ENCODE measurements at regions not wholly inside any gene's neighbourhood (a gene's known extent, or its start where the extent isn't known, plus 50 kb on each side); places are given as distances from the start of the nearest gene placed in this dataset.

DNA sequence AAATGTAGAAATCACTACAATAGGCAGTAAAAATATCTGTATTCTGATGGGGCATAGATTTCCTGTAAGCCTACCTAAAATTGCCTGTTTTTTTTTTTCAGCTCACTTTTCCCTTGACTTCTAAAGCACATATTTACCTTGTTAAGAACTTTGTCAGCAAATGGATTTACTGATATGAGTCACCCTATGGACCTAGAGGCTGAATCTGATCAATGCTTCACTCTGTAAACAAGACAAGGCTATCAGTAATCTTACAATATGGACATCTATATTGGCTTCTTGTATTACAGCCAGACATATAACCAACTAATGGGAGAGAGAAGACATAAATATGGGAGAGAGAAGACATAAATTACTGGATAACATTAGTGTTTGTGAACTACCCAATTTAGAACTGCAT is 792.7 kb upstream of the CHD1 start:
- H3K36me3 Mint-ChIP-seq, result no peaks in the 10 kb centered on the region
- H3K4me3 Mint-ChIP-seq, result no peak overlapping the region
- no peak overlapping the region for H3K27ac Mint-ChIP-seq
- H3K4me1 Mint-ChIP-seq, result no peaks in the 10 kb centered on the region
- H3K27me3 Mint-ChIP-seq, result no peaks in the 10 kb centered on the region
- no peaks in the 10 kb centered on the region for H3K9me3 Mint-ChIP-seq

- Mint-ChIP-seq H3K9me3 (no peaks in the 10 kb centered on the region), H3K36me3 (no peaks in the 10 kb centered on the region), H3K27me3 (no peaks in the 10 kb centered on the region), H3K4me3 (no peak overlapping the region), H3K27ac (no peak overlapping the region), H3K4me1 (no peaks in the 10 kb centered on the region)
Measured at GRCh38 chr5:99715921-99716320, 787.1 kb upstream of the CHD1 start.

GRCh38 chr5:99706160-99706559 is 777.4 kb upstream of the CHD1 start:
- no peaks in the 10 kb centered on the region for H3K4me1 Mint-ChIP-seq
- no peaks in the 10 kb centered on the region for H3K36me3 Mint-ChIP-seq
- no peaks in the 10 kb centered on the region for H3K27me3 Mint-ChIP-seq
- H3K9me3 Mint-ChIP-seq, result no peaks in the 10 kb centered on the region
- H3K4me3 Mint-ChIP-seq, result no peak overlapping the region
- no peak overlapping the region for H3K27ac Mint-ChIP-seq

DNA sequence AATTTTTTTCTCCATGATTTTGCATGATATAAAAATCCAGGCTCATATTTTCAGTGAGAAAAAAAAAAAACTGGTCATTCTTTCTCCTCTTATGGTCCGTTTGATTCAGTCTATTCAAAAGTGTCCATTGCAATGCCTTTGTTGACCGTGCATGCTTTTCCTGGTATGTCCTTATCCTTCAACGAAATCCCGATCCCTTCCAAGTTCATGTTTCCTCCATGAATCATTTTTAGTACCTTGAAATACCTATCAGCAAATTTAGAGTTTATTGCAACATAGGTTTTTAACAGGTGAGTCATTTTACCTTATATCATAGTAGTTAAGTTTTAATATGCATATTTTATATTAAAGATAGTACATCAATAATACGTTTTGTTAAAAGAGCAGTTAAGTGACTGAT is 773.8 kb upstream of the CHD1 start:
- H3K4me3 Mint-ChIP-seq, result no peak overlapping the region
- no peak overlapping the region for H3K27ac Mint-ChIP-seq
- H3K9me3 Mint-ChIP-seq, result no peaks in the 10 kb centered on the region
- no peaks in the 10 kb centered on the region for H3K27me3 Mint-ChIP-seq
- H3K36me3 Mint-ChIP-seq, result no peaks in the 10 kb centered on the region
- H3K4me1 Mint-ChIP-seq, result no peaks in the 10 kb centered on the region

DNA sequence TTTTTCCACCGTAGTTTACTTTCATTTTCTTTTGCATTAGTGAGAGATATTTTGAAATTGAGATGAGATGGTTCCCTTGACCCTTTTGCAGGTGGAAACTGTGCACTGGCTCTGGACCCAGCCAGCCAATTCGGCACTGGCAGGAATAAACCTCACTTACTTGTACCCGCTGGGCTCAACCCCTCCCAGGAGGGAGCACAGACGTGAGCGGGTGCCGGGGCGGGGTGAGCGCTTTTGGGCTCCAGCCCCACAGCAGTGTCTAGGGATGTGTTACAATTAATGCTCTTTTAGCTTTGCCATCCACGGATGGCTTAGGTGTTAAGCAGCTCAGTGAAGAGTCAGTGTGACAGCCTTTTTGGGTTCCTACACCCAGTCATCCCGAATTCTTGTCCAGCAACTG is 766.1 kb upstream of the CHD1 start:
- Mint-ChIP-seq H3K9me3 (no peaks in the 10 kb centered on the region), H3K27ac (no peak overlapping the region), H3K36me3 (no peaks in the 10 kb centered on the region), H3K27me3 (no peaks in the 10 kb centered on the region), H3K4me3 (no peak overlapping the region), H3K4me1 (no peaks in the 10 kb centered on the region)

DNA sequence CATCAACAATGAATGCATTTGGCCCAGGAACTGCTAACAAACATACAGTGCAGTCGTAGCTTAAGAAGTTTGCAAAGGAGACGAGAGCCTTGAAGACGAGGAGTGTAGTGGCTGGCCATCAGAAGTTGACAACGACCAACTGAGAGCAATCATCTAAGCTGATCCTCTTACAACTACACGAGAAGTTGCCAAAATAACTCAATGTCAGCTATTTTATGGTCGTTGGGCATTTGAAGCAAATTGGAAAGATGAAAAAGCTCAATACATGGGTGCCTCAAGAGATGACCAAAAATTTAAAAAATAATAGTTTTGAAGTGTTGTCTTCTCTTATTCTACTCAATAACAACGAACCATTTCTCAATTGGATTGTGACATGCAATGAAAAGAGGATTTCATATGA is 757.7 kb upstream of the CHD1 start:
- Mint-ChIP-seq H3K4me3 (no peak overlapping the region), H3K9me3 (peaks cover 2% of the 10 kb centered on the region), H3K27me3 (no peaks in the 10 kb centered on the region), H3K27ac (no peak overlapping the region), H3K36me3 (no peaks in the 10 kb centered on the region), H3K4me1 (no peaks in the 10 kb centered on the region)

- H3K27ac Mint-ChIP-seq, result no peak overlapping the region
- no peaks in the 10 kb centered on the region for H3K36me3 Mint-ChIP-seq
- H3K4me3 Mint-ChIP-seq, result no peak overlapping the region
- H3K4me1 Mint-ChIP-seq, result no peaks in the 10 kb centered on the region
- H3K27me3 Mint-ChIP-seq, result no peaks in the 10 kb centered on the region
- peaks cover 8% of the 10 kb centered on the region for H3K9me3 Mint-ChIP-seq
Measured at GRCh38 chr5:99675974-99676373, 747.2 kb upstream of the CHD1 start.

DNA sequence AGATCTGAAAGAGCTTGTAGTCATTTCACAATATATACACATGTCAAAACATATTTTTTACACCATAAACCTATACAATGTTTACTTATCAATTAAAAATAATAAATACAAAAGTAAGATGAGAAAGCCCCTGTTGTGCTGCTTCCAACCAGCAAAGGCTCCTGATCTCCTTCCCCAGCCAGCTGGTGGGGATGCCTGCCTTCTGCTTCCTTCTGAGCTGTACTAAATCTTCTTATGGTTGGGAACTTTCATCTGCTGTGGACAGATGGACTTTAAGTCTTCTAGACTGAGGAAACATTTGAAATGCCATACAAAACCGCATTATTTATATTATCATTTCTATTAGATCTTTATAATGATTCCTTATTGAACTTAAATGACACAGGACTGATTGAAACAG is 745.3 kb upstream of the CHD1 start:
- Mint-ChIP-seq H3K4me1 (no peaks in the 10 kb centered on the region), H3K27ac (no peak overlapping the region), H3K27me3 (no peaks in the 10 kb centered on the region), H3K36me3 (no peaks in the 10 kb centered on the region), H3K9me3 (peaks cover 8% of the 10 kb centered on the region), H3K4me3 (no peak overlapping the region)

GRCh38 chr5:99664972-99665371 is 736.2 kb upstream of the CHD1 start:
- H3K4me1 Mint-ChIP-seq, result no peaks in the 10 kb centered on the region
- no peaks in the 10 kb centered on the region for H3K9me3 Mint-ChIP-seq
- no peak overlapping the region for H3K27ac Mint-ChIP-seq
- H3K4me3 Mint-ChIP-seq, result no peak overlapping the region
- no peaks in the 10 kb centered on the region for H3K36me3 Mint-ChIP-seq
- H3K27me3 Mint-ChIP-seq, result no peaks in the 10 kb centered on the region

DNA sequence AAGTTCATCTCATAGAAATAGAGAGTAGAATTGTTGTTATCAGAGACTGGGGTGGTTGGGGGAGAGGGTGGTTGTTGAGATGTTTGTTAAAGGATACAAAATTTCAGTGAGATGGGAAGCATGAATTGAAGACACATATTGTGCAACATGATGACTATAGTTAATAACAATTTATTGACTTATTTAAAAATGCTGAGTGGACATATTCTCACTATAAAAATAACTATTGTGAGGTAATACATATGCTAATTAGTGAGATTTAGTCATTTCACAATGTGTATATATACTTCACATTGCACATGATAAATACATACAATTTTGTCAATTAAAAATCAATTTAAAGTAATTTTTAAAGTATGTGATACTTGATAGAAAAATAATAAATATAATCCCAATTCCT is 722.5 kb upstream of the CHD1 start:
- Mint-ChIP-seq H3K4me3 (no peak overlapping the region), H3K36me3 (no peaks in the 10 kb centered on the region), H3K27me3 (no peaks in the 10 kb centered on the region), H3K4me1 (no peaks in the 10 kb centered on the region), H3K27ac (no peak overlapping the region), H3K9me3 (no peaks in the 10 kb centered on the region)

GRCh38 chr5:99646011-99646647 is 717.3 kb upstream of the CHD1 start:
- Mint-ChIP-seq H3K4me3 (no peak overlapping the region), H3K4me1 (no peaks in the 10 kb centered on the region), H3K9me3 (no peaks in the 10 kb centered on the region), H3K36me3 (no peaks in the 10 kb centered on the region), H3K27ac (no peak overlapping the region), H3K27me3 (no peaks in the 10 kb centered on the region)

DNA sequence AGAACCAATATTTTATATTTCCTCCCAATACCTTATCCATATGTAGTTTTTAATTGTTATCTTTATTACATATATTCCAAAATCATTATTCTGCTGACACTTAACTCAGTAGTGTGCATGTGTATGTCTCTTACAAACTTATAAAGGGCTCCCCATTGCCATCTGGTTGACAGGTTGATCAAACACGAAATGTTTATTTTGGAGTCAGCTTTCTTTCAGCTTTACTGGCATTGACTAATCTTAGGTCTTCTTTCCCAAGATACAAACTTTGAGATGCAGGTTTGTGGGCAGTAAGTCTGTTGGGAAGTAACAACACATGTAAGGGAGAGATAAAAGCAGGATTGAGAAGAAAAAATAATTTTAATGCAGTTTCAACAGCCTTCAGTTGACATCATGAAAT is 716.0 kb upstream of the CHD1 start:
- Mint-ChIP-seq H3K4me1 (no peaks in the 10 kb centered on the region), H3K9me3 (no peaks in the 10 kb centered on the region)

GRCh38 chr5:99640646-99641045 is 711.8 kb upstream of the CHD1 start:
- H3K4me1 Mint-ChIP-seq, result no peaks in the 10 kb centered on the region
- no peak overlapping the region for H3K4me3 Mint-ChIP-seq
- H3K27ac Mint-ChIP-seq, result no peak overlapping the region
- H3K36me3 Mint-ChIP-seq, result no peaks in the 10 kb centered on the region
- H3K9me3 Mint-ChIP-seq, result no peaks in the 10 kb centered on the region
- no peaks in the 10 kb centered on the region for H3K27me3 Mint-ChIP-seq

More for the DNA sequence above, 716.0 kb upstream of the CHD1 start:
- no peaks in the 10 kb centered on the region for H3K27me3 Mint-ChIP-seq
- H3K27ac Mint-ChIP-seq, result no peak overlapping the region
- no peaks in the 10 kb centered on the region for H3K36me3 Mint-ChIP-seq
- H3K4me3 Mint-ChIP-seq, result no peak overlapping the region

- Mint-ChIP-seq H3K36me3 (no peaks in the 10 kb centered on the region), H3K9me3 (no peaks in the 10 kb centered on the region), H3K4me3 (no peak overlapping the region), H3K4me1 (no peaks in the 10 kb centered on the region), H3K27me3 (no peaks in the 10 kb centered on the region), H3K27ac (no peak overlapping the region)
Measured at GRCh38 chr5:99639905-99640304, 711.1 kb upstream of the CHD1 start.

DNA sequence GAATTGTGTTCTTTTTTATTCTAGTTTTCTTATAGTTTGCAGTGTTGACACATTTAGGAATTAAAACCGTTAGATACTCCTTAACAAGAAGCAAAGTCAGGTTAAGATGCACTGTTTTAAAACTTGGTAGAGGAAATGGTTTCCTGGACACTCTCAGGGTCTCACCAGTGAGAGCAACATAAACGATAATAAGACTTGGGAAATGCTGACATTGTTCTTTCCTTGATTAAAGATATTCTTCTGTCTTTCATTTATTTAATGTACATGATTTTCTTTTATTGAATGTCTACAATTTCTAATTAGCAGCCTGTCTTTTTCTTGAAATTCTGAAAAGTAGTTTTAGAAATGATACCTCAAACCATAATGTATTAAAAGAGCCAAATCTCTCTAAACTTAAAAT is 707.9 kb upstream of the CHD1 start:
- Mint-ChIP-seq H3K27me3 (no peaks in the 10 kb centered on the region), H3K9me3 (no peaks in the 10 kb centered on the region), H3K4me3 (no peak overlapping the region), H3K36me3 (no peaks in the 10 kb centered on the region), H3K27ac (no peak overlapping the region), H3K4me1 (no peaks in the 10 kb centered on the region)

DNA sequence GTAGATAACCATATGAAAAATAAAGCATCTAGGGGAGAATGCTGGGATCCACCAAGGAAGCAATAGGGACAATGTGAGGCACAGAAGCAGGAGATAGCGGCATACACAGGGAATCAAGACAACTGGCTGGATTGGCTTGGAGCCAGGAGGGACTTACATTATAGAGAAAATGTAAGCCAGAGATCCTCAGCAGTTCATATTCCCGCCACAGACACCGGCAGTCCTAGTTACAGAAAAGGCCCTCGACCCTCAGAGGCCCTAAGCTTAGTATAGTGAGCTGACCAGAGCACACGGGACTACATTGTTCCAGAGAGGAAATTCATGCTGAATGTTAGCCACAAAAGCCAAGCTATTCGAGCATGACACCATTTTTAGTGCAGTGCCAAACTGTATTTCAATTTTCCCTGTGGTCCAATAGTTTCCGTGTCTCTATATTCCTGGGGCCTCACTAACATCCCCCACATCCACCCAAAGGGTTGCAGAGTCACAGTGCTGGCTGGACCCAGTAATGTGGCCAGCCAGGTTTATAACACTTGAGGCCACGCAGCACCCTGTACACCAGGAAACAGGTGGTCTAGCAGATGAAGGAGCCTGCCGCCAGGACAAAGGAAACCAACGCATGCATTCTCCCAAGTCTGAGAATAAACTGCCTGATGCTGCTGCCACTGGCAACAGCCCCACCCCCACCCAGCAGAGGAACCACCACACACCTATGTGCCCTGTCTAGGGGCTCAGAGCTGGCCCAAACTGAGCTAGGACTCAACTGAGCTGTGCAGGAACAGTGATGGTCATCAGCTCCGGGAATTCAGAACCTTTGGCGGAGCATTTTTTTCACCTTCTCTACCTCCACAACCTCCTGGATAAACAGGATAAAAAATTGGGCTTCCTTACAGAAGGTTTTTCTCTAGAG is 693.2 kb upstream of the CHD1 start:
- H3K4me1 Mint-ChIP-seq, result no peaks in the 10 kb centered on the region
- H3K36me3 Mint-ChIP-seq, result no peaks in the 10 kb centered on the region
- peaks cover 12% of the 10 kb centered on the region for H3K9me3 Mint-ChIP-seq
- H3K4me3 Mint-ChIP-seq, result no peak overlapping the region
- H3K27ac Mint-ChIP-seq, result no peak overlapping the region
- no peaks in the 10 kb centered on the region for H3K27me3 Mint-ChIP-seq

Data from activated naive CD4-positive, alpha-beta T cell treated with anti-CD3 and anti-CD28 coated beads, Interleukin-2, amount 50 U/mL, for 24 hours (primary cell).